Omental fat pad (tissue), 3 donors: ENCODE measurements at regions not wholly inside any gene's neighbourhood (a gene's known extent, or its start where the extent isn't known, plus 50 kb on each side); places are given as distances from the start of the nearest gene placed in this dataset.

ENCODE experiments used
- ATAC-seq: fragments of 150-250 bp; one replicate; pipeline ENCODE4 v1.9.1; 2016; ENCODE audit warnings: mild to moderate bottlenecking, moderate library complexity; ENCODE audit not compliant: low FRiP score
- DNase-seq: peaks from one replicate; pipeline ENCODE4 v3.0.0-alpha.2; 2019; ENCODE audit warnings: low spot score
- CTCF ChIP-seq, 3 donors: fragments of 450-650 bp; IDR thresholded peaks; one replicate each; pipeline ENCODE4 v1.5.1; 2016 to 2017; ENCODE audit warnings: antibody characterized with exemption in 3 of 3, mild to moderate bottlenecking in 3 of 3, moderate library complexity in 2 of 3

- ATAC-seq (no peak), DNase-seq (no peak)
- no peak for TF ChIP-seq CTCF (IDR thresholded peaks at IDR 0.05)
Measured at GRCh38 chr12:91320999-91321398, 138.4 kb upstream of the DCN start.

DNA sequence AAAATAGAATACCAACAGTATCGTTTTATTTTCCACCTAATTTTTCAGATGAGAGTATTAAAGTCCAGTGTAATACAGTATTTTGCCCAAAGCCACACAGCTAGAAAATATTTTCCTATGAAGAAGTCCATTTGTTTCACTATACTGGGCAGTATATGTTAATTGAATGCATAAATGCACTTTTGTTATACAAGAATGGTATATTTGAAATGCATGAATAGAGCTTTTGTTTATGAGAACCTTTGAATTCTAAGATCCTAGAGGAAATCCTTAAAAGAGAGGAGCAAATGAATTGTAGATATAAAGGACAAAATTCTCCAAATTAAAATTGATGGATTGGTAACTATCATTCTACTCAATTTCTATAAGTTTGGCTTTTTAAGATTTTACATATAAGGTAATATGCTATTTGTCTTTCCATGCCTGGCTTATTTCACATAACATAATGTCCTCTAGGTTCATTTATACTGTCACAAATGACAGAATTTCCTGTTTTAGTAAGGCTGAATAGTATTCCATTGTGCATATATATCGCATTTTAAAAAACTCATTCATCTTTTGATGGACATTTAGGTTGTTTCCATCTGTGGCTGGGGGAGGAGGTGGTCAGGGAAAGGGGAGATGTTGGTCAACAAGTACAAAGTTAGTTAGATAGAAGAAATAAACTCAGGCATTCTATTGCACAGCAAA is 136.6 kb upstream of the DCN start:
- DNase-seq (no peak), ATAC-seq (no peak)
- no peak for TF ChIP-seq CTCF (IDR thresholded peaks at IDR 0.05)

GRCh38 chr12:91317306-91317705 is 134.7 kb upstream of the DCN start:
- TF ChIP-seq CTCF (IDR thresholded peaks at IDR 0.05), result no peak
- no peak for ATAC-seq
- no peak for DNase-seq

GRCh38 chr12:91316907-91317269 is 134.3 kb upstream of the DCN start:
- DNase-seq (no peak), ATAC-seq (no peak)
- no peak for TF ChIP-seq CTCF (IDR thresholded peaks at IDR 0.05)

GRCh38 chr12:91316161-91316906 is 133.7 kb upstream of the DCN start:
- ATAC-seq (no peak), DNase-seq (no peak)
- TF ChIP-seq CTCF (IDR thresholded peaks at IDR 0.05), result no peak

DNA sequence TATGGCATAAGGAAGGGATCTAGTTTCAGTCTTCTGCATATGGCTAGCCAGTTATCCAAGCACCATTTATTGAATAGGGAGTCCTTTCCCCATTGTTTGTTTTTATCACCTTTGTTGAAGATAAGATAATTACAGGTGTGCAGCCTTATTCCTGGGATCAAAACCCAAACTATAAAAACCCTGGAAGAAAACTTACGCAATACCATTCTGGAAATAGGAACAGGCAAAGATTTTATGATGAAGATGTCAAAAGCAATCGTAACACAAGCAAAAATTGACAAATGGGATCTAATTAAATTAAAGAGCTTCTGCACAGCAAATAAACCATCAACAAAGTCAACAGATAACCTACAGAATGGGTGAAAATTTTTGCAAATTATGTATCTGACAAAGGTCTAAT is 128.5 kb upstream of the DCN start:
- DNase-seq (no peak), ATAC-seq (no peak)
- no peak for TF ChIP-seq CTCF (IDR thresholded peaks at IDR 0.05)

DNA sequence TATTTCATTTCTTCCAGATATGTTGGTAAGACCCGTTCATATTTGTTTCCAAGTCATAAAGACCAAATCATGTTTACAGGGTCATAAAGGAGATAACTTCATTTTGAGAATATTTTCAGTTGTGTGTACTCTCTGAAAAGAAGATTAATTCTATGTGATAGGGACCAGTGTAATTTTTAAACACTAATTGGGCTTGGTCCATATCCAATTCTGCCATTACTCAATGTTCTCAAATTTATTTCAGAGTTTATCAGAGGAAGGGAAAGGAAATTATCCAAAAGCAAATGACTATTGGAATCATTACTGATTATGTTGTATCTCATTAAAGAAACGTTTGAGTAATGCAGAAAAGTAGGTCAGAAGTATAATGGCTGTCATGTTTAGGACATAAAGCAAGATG is 126.8 kb upstream of the DCN start:
- TF ChIP-seq CTCF (IDR thresholded peaks at IDR 0.05), result no peak
- ATAC-seq, result no peak
- DNase-seq, result no peak
